ENCODE measurements at regions not wholly inside any gene's neighbourhood (a gene's known extent, or its start where the extent isn't known, plus 50 kb on each side); places are given as distances from the start of the nearest gene placed in this dataset.

- TF ChIP-seq POLR2AphosphoS5 (IDR thresholded peaks at IDR 0.05) (no peak), POLR2A (IDR thresholded peaks at IDR 0.05) (no peak)
These were observed 232.2 kb upstream of the MAOA start for GRCh38 chrX:43423876-43424275.
